Breast epithelium (tissue), 3 donors: ENCODE measurements at regions not wholly inside any gene's neighbourhood (a gene's known extent, or its start where the extent isn't known, plus 50 kb on each side); places are given as distances from the start of the nearest gene placed in this dataset.

Experiments
- POLR2A ChIP-seq: fragments of 450-650 bp; IDR thresholded peaks from one replicate; pipeline ENCODE4 v1.6.1; 2016; ENCODE audit warnings: antibody characterized with exemption, mild to moderate bottlenecking, moderate library complexity
- TF ChIP-seq, protein P1 (sequence below), 3 donors: fragments of 450-650 bp; IDR thresholded peaks; one replicate each; pipeline ENCODE4 v1.5.1; 2016 to 2017; ENCODE audit warnings: antibody characterized with exemption in 3 of 3, mild to moderate bottlenecking in 3 of 3, moderate library complexity in 3 of 3

DNA sequence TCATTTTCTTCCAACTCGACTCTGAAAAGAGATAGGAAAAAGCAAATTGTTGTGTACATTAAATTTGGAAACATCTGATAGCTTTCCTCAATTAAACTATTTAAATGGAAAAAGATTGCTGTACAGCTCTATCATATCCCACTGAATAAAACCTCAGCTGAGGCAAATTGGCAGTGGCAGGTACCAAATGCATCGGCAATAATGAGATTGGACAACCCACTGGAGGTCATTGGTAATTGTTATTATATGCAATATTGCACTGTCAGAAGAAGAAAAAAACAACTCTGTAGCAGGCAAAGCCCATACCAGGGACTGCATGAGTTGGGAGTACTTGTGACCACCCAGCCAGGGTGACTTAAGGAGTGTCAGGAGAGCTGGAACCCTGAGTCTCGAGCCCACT, 291.6 kb upstream of the SKOR2 start:
- TF ChIP-seq, protein P1, sequence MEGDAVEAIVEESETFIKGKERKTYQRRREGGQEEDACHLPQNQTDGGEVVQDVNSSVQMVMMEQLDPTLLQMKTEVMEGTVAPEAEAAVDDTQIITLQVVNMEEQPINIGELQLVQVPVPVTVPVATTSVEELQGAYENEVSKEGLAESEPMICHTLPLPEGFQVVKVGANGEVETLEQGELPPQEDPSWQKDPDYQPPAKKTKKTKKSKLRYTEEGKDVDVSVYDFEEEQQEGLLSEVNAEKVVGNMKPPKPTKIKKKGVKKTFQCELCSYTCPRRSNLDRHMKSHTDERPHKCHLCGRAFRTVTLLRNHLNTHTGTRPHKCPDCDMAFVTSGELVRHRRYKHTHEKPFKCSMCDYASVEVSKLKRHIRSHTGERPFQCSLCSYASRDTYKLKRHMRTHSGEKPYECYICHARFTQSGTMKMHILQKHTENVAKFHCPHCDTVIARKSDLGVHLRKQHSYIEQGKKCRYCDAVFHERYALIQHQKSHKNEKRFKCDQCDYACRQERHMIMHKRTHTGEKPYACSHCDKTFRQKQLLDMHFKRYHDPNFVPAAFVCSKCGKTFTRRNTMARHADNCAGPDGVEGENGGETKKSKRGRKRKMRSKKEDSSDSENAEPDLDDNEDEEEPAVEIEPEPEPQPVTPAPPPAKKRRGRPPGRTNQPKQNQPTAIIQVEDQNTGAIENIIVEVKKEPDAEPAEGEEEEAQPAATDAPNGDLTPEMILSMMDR (IDR thresholded peaks at IDR 0.05), result no peak
- no peak for TF ChIP-seq POLR2A
